Stimulated activated CD4-positive, alpha-beta T cell treated with anti-CD3 and anti-CD28 coated beads, Interleukin-2, amount 100 ng/mL, for 4 hours (primary cell): ENCODE measurements at regions not wholly inside any gene's neighbourhood (a gene's known extent, or its start where the extent isn't known, plus 50 kb on each side); places are given as distances from the start of the nearest gene placed in this dataset.

ENCODE experiments used
- DNase-seq: peaks from one replicate; pipeline ENCODE4 v3.0.0-alpha.2; 2020; ENCODE audit warnings: low read depth

- DNase-seq = no peak
Observed at GRCh38 chr4:180150818-180151217, 2092.4 kb upstream of the TENM3 start.

- DNase-seq = no peak
Observed at GRCh38 chr4:180152831-180153230, 2090.4 kb upstream of the TENM3 start.

GRCh38 chr4:180153587-180153986, 2089.6 kb upstream of the TENM3 start:
- no peak for DNase-seq

- DNase-seq = no peak
Observed at GRCh38 chr4:180156684-180157083, 2086.5 kb upstream of the TENM3 start.

- DNase-seq = no peak
Observed at GRCh38 chr4:180160195-180160983, 2082.8 kb upstream of the TENM3 start.

GRCh38 chr4:180164799-180165198, 2078.4 kb upstream of the TENM3 start:
- no peak for DNase-seq

GRCh38 chr4:180169394-180169793, 2073.8 kb upstream of the TENM3 start:
- no peak for DNase-seq

GRCh38 chr4:180169966-180170365, 2073.2 kb upstream of the TENM3 start:
- no peak for DNase-seq

GRCh38 chr4:180179146-180179545, 2064.1 kb upstream of the TENM3 start:
- DNase-seq = no peak

- DNase-seq = no peak
Observed at GRCh38 chr4:180189666-180190065, 2053.5 kb upstream of the TENM3 start.

GRCh38 chr4:180190382-180190781, 2052.8 kb upstream of the TENM3 start:
- DNase-seq = no peak

GRCh38 chr4:180197471-180197870, 2045.7 kb upstream of the TENM3 start:
- DNase-seq = no peak

- no peak for DNase-seq
Observed at GRCh38 chr4:180203349-180203748, 2039.9 kb upstream of the TENM3 start.

GRCh38 chr4:180205276-180205675, 2037.9 kb upstream of the TENM3 start:
- DNase-seq = no peak

GRCh38 chr4:180207921-180208320, 2035.3 kb upstream of the TENM3 start:
- DNase-seq = no peak

GRCh38 chr4:180217070-180217469, 2026.1 kb upstream of the TENM3 start:
- DNase-seq = no peak

GRCh38 chr4:180219080-180219479, 2024.1 kb upstream of the TENM3 start:
- DNase-seq = no peak

GRCh38 chr4:180225977-180226376, 2017.2 kb upstream of the TENM3 start:
- DNase-seq = no peak

- no peak for DNase-seq
Observed at GRCh38 chr4:180234730-180235129, 2008.5 kb upstream of the TENM3 start.

GRCh38 chr4:180240670-180241069, 2002.5 kb upstream of the TENM3 start:
- no peak for DNase-seq

- no peak for DNase-seq
Observed at GRCh38 chr4:180253419-180253818, 1989.8 kb upstream of the TENM3 start.

GRCh38 chr4:180261346-180261745, 1981.9 kb upstream of the TENM3 start:
- DNase-seq = no peak

GRCh38 chr4:180280076-180280475, 1963.1 kb upstream of the TENM3 start:
- DNase-seq = no peak

- no peak for DNase-seq
Observed at GRCh38 chr4:180280726-180281297, 1962.4 kb upstream of the TENM3 start.
